ENCODE measurements at regions not wholly inside any gene's neighbourhood (a gene's known extent, or its start where the extent isn't known, plus 50 kb on each side); places are given as distances from the start of the nearest gene placed in this dataset.

- H3K4me1 ChIP-seq (replicated peaks in 1 of 2) = no peaks in the 10 kb centered on the region
- WGBS, 10 experiments = 24 to 100% (median 80%) methylated on average over 1 to 3 of the region's 3 CpGs; no CpG with 5 or more reads in 3 of the 10 experiments
- no peak overlapping the region for H3K4me3 ChIP-seq
- ATAC-seq (replicated peaks in 6 of 8) = no peak
- in situ Hi-C loops (cut with MboI; ENCODE audit: low pct_unique_long_range_greater_than_20kb in 2 of 9, low sequenced_read_pairs in 9 of 9, unreplicated experiment in 9 of 9) = no loop called here
- no peak overlapping the region for H3K27ac ChIP-seq
Observed at GRCh38 chr17:27976331-27976730, 66.1 kb upstream of the NLK start.

DNA sequence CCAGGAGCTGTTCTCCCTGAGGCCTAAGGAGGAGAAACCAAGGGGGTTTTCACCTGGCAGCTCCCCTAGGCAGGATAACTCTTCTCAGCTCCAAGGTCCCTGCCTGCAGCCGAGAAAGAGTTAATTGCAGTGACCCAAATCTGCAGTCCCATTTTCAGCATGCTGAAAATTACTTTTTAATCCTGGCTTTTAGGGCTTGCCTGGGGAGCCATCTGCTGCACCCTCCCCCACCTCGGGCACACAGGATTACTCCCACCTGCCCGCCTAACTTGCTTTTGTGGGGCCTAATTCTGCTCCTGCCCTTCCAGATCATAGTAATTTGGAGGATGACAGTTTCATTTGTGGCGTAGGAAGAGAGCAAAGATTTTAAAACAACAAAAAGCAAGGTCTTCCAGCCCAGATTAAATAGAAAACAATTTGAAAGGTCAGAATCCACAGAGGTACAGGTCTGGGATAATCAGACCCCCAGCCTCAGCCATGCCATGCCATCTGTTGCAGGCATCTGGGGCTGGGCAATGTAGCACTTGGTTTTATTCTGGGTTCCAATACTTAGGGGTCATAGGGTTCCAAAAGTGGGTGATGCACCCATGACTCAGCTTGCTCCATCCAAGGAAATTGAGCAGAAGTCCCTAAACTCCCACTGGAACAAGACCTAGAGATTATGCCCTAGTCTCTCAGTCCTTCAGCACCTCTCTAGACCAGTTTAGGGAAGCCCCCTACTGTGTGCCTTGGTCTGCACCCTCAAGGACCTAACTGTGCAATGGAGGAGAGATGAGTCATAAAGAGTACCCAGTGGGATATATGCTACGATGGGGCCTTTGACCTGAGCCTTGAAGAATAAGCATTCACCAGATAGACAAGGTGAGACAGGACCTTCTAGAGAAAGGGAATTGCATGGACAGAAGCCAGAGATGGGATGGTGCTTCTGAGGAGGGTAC lies 64.5 kb upstream of the NLK start:
- Histone ChIP-seq H3K4me3 (no peak overlapping the region), H3K4me1 (replicated peaks in 1 of 2) (no peaks in the 10 kb centered on the region), H3K27ac (no peak overlapping the region)
- 63 to 100% (median 69%) methylated on average over 1 to 2 of the region's 5 CpGs; no CpG with 5 or more reads in 4 of the 10 experiments for WGBS, 10 experiments
- in situ Hi-C loops (cut with MboI; ENCODE audit: low pct_unique_long_range_greater_than_20kb in 2 of 9, low sequenced_read_pairs in 9 of 9, unreplicated experiment in 9 of 9) = no loop called here
- no peak for ATAC-seq (replicated peaks in 6 of 8)

DNA sequence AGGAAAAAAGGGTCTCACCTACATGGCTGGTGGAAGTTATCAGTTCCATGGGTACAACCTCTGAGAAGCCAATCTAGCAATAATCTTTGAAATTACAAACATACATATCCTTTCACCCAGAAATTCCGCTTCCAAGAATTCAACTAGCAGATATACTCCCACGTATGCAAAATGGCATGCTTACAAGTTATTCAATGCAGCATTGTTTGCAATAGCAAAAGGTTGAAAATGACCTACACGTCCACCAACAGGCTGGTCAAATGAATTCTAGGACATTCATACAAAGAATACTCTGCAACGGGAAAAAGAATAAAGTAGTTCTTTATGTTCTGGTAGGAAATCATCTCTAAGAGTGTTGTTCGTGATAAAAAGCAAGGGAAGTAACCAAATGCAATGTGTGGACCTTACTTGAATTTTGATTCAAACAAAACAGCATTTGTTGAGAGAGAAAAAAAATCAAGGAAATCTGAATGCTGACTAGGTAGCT lies 63.7 kb upstream of the NLK start:
- H3K4me1 ChIP-seq (replicated peaks in 1 of 2) = no peaks in the 10 kb centered on the region
- no peak for ATAC-seq (replicated peaks in 6 of 8)
- in situ Hi-C loops (cut with MboI; ENCODE audit: low pct_unique_long_range_greater_than_20kb in 2 of 9, low sequenced_read_pairs in 9 of 9, unreplicated experiment in 9 of 9) = no loop called here
- no peak overlapping the region for H3K4me3 ChIP-seq
- H3K27ac ChIP-seq = no peak overlapping the region
- 40 to 80% (median 62%) methylated on average over 1 to 5 of the region's 5 CpGs; no CpG with 5 or more reads in 1 of the 10 experiments for WGBS, 10 experiments

DNA sequence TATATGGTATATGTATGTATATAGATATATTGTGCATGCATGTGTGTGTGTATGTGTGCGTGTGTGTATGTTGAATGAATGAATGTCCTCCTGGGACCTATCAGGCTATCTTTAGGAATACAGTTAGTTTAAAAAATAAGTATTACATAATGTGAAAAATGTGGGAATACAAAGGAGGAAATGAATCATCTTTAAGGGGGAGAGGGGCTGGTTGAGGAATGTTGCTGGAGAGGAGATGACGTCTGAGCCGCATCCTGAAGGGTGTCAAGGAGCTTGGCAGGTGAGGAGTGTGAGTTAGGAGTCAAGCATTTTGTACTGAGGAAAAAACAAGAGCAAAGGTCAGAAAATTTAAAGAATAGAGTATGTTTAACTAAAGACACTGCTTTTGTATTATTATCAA lies 62.4 kb upstream of the NLK start:
- ATAC-seq (replicated peaks in 6 of 8) = no peak
- 33 to 100% (median 82%) methylated on average over 1 to 3 of the region's 3 CpGs for WGBS, 10 experiments
- Histone ChIP-seq H3K27ac (no peak overlapping the region), H3K4me1 (replicated peaks in 1 of 2) (no peaks in the 10 kb centered on the region), H3K4me3 (no peak overlapping the region)
- in situ Hi-C loops (cut with MboI; ENCODE audit: low pct_unique_long_range_greater_than_20kb in 2 of 9, low sequenced_read_pairs in 9 of 9, unreplicated experiment in 9 of 9) = loop anchor here in 1 of 9 experiments (10.0 kb wide), 1 partner anchor 55 kb away; no protein-coding TSS in a partner anchor

DNA sequence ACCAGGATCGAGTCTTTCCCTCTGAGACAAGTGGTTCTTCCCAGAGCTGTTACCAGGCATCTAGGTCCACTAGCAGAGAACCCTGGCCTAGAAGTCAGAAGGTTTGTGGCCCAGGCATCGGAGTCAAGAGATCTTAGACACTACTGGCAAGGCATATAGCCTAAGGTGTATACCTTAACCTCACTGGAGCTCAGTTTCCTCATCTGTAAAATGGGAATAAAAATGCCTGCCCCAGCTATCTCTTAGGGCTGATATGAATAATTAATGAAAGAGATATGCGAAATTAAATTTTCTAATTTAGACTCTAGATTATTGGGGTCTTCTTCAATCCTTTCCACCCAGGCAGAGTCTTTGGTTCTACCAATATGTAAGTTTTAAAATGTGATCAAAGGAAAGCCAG lies 60.5 kb upstream of the NLK start:
- ATAC-seq (replicated peaks in 6 of 8) = no peak
- Histone ChIP-seq H3K27ac (no peak overlapping the region), H3K4me1 (replicated peaks in 1 of 2) (no peaks in the 10 kb centered on the region), H3K4me3 (no peak overlapping the region)
- WGBS, 10 experiments = 20 to 100% (median 80%) methylated on average over 1 to 2 of the region's 3 CpGs; no CpG with 5 or more reads in 3 of the 10 experiments
- in situ Hi-C loops (cut with MboI; ENCODE audit: low pct_unique_long_range_greater_than_20kb in 2 of 9, low sequenced_read_pairs in 9 of 9, unreplicated experiment in 9 of 9) = loop anchor here in 1 of 9 experiments (10.0 kb wide), 1 partner anchor 57 kb away; no protein-coding TSS in a partner anchor

DNA sequence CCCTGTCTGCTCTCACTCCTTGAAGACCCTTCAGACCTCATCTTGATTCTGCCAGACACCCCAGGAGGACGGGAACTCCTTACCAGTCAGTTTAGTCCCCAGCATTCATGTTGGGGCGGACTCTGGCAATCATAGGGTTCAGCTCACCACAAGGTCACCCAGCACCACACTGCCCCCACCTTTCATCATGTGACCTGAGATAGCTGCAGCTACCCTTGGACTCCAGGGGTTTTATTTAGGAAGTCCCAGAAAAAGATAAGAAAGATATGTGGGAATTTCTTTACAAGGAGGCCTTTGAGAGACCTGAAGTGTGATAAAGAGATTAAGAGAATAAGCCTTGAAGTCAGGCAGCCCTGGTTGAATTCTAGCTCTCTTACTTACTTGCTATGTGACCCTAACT lies 59.8 kb upstream of the NLK start:
- no peak for ATAC-seq (replicated peaks in 6 of 8)
- Histone ChIP-seq H3K4me3 (no peak overlapping the region), H3K4me1 (replicated peaks in 1 of 2) (no peaks in the 10 kb centered on the region), H3K27ac (no peak overlapping the region)
- in situ Hi-C loops (cut with MboI; ENCODE audit: low pct_unique_long_range_greater_than_20kb in 2 of 9, low sequenced_read_pairs in 9 of 9, unreplicated experiment in 9 of 9) = loop anchor here in 1 of 9 experiments (10.0 kb wide), 1 partner anchor 58 kb away; no protein-coding TSS in a partner anchor
- WGBS, 10 experiments = 40 to 100% (median 63%) methylated on average over 1 to 2 of the region's 2 CpGs; no CpG with 5 or more reads in 5 of the 10 experiments

DNA sequence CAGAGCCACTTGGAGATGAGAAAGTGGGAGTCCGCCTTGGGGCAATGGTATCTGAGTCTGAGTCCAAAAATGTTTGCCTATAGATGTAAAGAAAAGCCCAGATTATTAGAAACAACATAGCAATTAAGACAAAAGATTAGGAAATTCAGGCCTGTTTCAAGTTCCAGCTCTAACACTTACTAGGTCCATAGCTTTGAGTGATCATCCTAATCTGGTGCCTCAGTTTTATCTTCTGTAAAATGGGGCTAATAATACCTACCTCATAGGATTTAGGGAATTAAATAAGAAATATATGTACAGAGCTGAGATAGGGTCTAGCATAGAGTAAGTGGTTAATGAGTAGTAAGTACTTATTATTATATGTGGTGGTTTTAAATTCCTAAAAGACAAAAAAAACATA lies 58.6 kb upstream of the NLK start:
- in situ Hi-C loops (cut with MboI; ENCODE audit: low pct_unique_long_range_greater_than_20kb in 2 of 9, low sequenced_read_pairs in 9 of 9, unreplicated experiment in 9 of 9) = loop anchor here in 1 of 9 experiments (10.0 kb wide), 1 partner anchor 59 kb away; no protein-coding TSS in a partner anchor
- no peak for ATAC-seq (replicated peaks in 6 of 8)
- WGBS, 10 experiments = 20 to 83% (median 65%) methylated on average over 1 of the region's 1 CpG; no CpG with 5 or more reads in 4 of the 10 experiments

GRCh38 chr17:27984404-27984803 lies 58.1 kb upstream of the NLK start:
- ATAC-seq (replicated peaks in 6 of 8) = no peak
- H3K4me1 ChIP-seq (replicated peaks in 1 of 2) = no peaks in the 10 kb centered on the region
- H3K27ac ChIP-seq = no peak overlapping the region
- H3K4me3 ChIP-seq = no peak overlapping the region
- in situ Hi-C loops (cut with MboI; ENCODE audit: low pct_unique_long_range_greater_than_20kb in 2 of 9, low sequenced_read_pairs in 9 of 9, unreplicated experiment in 9 of 9) = loop anchor here in 1 of 9 experiments (10.0 kb wide), 1 partner anchor 60 kb away; no protein-coding TSS in a partner anchor
- WGBS, 10 experiments = 23 to 83% (median 37%) methylated on average over 1 to 6 of the region's 7 CpGs; no CpG with 5 or more reads in 6 of the 10 experiments

More for the DNA sequence above, 58.6 kb upstream of the NLK start:
- no peak overlapping the region for H3K27ac ChIP-seq
- no peak overlapping the region for H3K4me3 ChIP-seq
- no peaks in the 10 kb centered on the region for H3K4me1 ChIP-seq (replicated peaks in 1 of 2)

- in situ Hi-C loops (cut with MboI; ENCODE audit: low pct_unique_long_range_greater_than_20kb in 2 of 9, low sequenced_read_pairs in 9 of 9, unreplicated experiment in 9 of 9) = loop anchor here in 1 of 9 experiments (10.0 kb wide), 1 partner anchor 60 kb away; no protein-coding TSS in a partner anchor
- Histone ChIP-seq H3K4me1 (replicated peaks in 1 of 2) (no peaks in the 10 kb centered on the region), H3K4me3 (no peak overlapping the region), H3K27ac (no peak overlapping the region)
- WGBS, 10 experiments = 0 to 80% (median 57%) methylated on average over 1 to 4 of the region's 6 CpGs; no CpG with 5 or more reads in 3 of the 10 experiments
- ATAC-seq (replicated peaks in 6 of 8) = peak in 2 of 8 experiments; percentile 14 to 44
Observed at GRCh38 chr17:27984816-27985215, 57.7 kb upstream of the NLK start.

DNA sequence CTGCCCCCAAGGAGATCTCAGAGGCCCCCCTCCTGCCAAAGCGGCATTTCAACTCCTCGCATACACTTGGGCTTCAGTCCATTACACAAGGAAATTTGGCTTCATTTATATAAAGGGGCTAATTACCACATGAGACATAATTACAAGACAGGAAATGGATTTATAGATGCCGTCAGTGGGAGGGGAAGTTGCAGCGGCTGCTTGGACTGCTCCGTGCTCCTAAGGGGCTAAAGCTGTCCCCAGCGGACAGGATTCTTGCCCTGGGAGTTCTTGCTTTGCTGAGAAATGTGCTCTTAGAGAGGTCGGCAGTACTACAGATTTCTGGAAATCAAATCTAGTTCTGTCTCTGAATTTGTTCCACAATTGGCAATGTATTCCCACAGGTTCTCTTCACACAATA lies 57.2 kb upstream of the NLK start:
- 30 to 90% (median 80%) methylated on average over 1 to 4 of the region's 7 CpGs; no CpG with 5 or more reads in 3 of the 10 experiments for WGBS, 10 experiments
- Histone ChIP-seq H3K4me3 (no peak overlapping the region), H3K27ac (no peak overlapping the region), H3K4me1 (replicated peaks in 1 of 2) (no peaks in the 10 kb centered on the region)
- ATAC-seq (replicated peaks in 6 of 8) = peak in 1 of 8 experiments; percentile 31
- in situ Hi-C loops (cut with MboI; ENCODE audit: low pct_unique_long_range_greater_than_20kb in 2 of 9, low sequenced_read_pairs in 9 of 9, unreplicated experiment in 9 of 9) = loop anchor here in 1 of 9 experiments (10.0 kb wide), 1 partner anchor 61 kb away; no protein-coding TSS in a partner anchor

- ATAC-seq (replicated peaks in 6 of 8) = no peak
- Histone ChIP-seq H3K4me3 (no peak overlapping the region), H3K4me1 (replicated peaks in 1 of 2) (no peaks in the 10 kb centered on the region), H3K27ac (no peak overlapping the region)
- in situ Hi-C loops (cut with MboI; ENCODE audit: low pct_unique_long_range_greater_than_20kb in 2 of 9, low sequenced_read_pairs in 9 of 9, unreplicated experiment in 9 of 9) = loop anchor here in 1 of 9 experiments (10.0 kb wide), 1 partner anchor 61 kb away; no protein-coding TSS in a partner anchor
- WGBS, 10 experiments = 69 to 91% (median 88%) methylated on average over 1 to 2 of the region's 3 CpGs; no CpG with 5 or more reads in 3 of the 10 experiments
Observed at GRCh38 chr17:27985736-27986399, 56.6 kb upstream of the NLK start.

DNA sequence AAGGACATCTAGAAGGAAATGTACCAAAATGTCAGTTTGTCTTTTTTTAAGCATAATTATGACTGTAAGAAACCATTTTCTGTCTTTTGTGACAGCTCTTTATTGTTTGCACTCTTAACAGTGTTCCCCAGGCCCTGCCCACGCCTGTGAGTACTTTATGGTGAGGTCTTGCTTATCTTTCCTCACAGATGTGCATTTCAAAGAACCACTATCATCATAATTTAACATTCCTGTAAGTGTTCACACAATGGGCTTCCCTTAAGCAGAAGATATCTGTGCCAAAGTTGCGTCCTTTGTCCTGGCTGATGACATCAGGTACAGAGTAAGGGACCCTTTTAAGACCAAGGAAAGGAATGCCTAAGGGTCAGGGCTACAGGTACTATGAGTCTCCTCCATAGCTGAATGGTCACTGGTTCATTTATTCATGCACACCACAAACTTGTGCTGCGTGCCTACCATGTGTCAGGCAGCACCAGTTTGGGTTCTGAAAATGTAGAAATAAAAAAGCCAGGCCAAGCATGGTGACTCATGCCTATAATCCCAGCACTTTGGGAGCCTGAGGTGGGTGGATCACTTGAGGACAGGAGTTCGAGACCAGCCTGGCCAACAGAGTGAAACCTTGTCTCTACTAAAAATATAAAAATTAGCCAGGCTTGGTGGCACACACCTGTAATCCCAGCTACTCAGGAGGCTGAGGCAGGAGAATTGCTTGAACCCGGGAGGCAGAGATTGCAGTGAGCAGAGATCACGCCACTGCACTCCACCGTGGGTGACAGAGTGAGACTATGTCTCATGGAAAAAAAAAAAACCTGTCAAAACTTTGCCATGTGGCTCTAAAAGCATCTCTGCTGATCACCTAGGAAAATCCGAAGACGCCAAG lies 55.4 kb upstream of the NLK start:
- H3K4me1 ChIP-seq (replicated peaks in 1 of 2) = no peaks in the 10 kb centered on the region
- WGBS, 10 experiments = 56 to 96% (median 78%) methylated on average over 1 to 6 of the region's 9 CpGs
- H3K27ac ChIP-seq = no peak overlapping the region
- no peak overlapping the region for H3K4me3 ChIP-seq
- in situ Hi-C loops (cut with MboI; ENCODE audit: low pct_unique_long_range_greater_than_20kb in 2 of 9, low sequenced_read_pairs in 9 of 9, unreplicated experiment in 9 of 9) = loop anchor here in 1 of 9 experiments (10.0 kb wide), 1 partner anchor 62 kb away; no protein-coding TSS in a partner anchor
- ATAC-seq (replicated peaks in 6 of 8) = peak in 3 of 8 experiments; percentile 14 to 57 (median 48)

All from motor neuron (in vitro differentiated cells).